Neural cell (in vitro differentiated cells): ENCODE measurements at regions not wholly inside any gene's neighbourhood (a gene's known extent, or its start where the extent isn't known, plus 50 kb on each side); places are given as distances from the start of the nearest gene placed in this dataset.

Experiments
- H2AFZ ChIP-seq: fragments of 200-600, 300-800 bp; sonication (generic), shearing (Covaris generic); 2 replicates; pipeline ENCODE4 v1.6.0; 2014; ENCODE audit warnings: low read depth, mild to moderate bottlenecking, antibody characterized with exemption, low read length, moderate library complexity
- H3F3A ChIP-seq: fragments of 200-600 bp; shearing (Covaris generic); 2 replicates; pipeline ENCODE4 v1.6.1; 2016; ENCODE audit warnings: mild to moderate bottlenecking, moderate library complexity, mixed read lengths, antibody characterized with exemption, low read length; ENCODE audit not compliant: insufficient read depth, poor library complexity, severe bottlenecking
- H3K27ac ChIP-seq: fragments of 200-600, 300-800 bp; sonication (generic), shearing (Covaris generic); 2 replicates; pipeline ENCODE4 v1.5.1; 2014; ENCODE audit warnings: mild to moderate bottlenecking, low read length, moderate library complexity
- H3K27me3 ChIP-seq: fragments of 300-800, 200-600 bp; sonication (generic), shearing (Covaris generic); 2 replicates; pipeline ENCODE4 v1.6.0; 2014; ENCODE audit warnings: mild to moderate bottlenecking, low read depth, low read length, moderate library complexity; ENCODE audit not compliant: insufficient read depth
- H3K36me3 ChIP-seq: fragments of 300-800, 200-600 bp; sonication (generic), shearing (Covaris generic); 2 replicates; pipeline ENCODE4 v1.5.1; 2014; ENCODE audit warnings: mild to moderate bottlenecking, antibody characterized with exemption, low read length, moderate library complexity; ENCODE audit not compliant: insufficient read depth
- H3K4me2 ChIP-seq: fragments of 300-800, 200-600 bp; sonication (generic), shearing (Covaris generic); 2 replicates; pipeline ENCODE4 v1.6.0; 2014; ENCODE audit warnings: mild to moderate bottlenecking, low read length
- H3K4me3 ChIP-seq: fragments of 300-800, 200-600 bp; sonication (generic), shearing (Covaris generic); 2 replicates; pipeline ENCODE4 v1.5.1; 2014; ENCODE audit warnings: mild to moderate bottlenecking, low read length, moderate library complexity
- H3K79me2 ChIP-seq: fragments of 200-600 bp; shearing (Covaris generic); replicated peaks from 2 replicates; pipeline ENCODE4 v1.6.0; 2014; ENCODE audit warnings: mild to moderate bottlenecking, low read length, moderate library complexity; ENCODE audit not compliant: insufficient read depth
- H3K9ac ChIP-seq: fragments of 300-800, 200-600 bp; sonication (generic), shearing (Covaris generic); 2 replicates; pipeline ENCODE4 v1.6.1; 2016; ENCODE audit warnings: mild to moderate bottlenecking, low read length, mixed read lengths
- H3K9me2 ChIP-seq: fragments of 200-600 bp; shearing (Covaris generic); 2 replicates; pipeline ENCODE4 v1.6.1; 2016; ENCODE audit warnings: mild to moderate bottlenecking, low read length, mixed read lengths; ENCODE audit not compliant: insufficient read depth
- H3K9me3 ChIP-seq: fragments of 200-600, 300-800 bp; sonication (generic), shearing (Covaris generic); 2 replicates; pipeline ENCODE4 v1.6.1; 2016; ENCODE audit warnings: mild to moderate bottlenecking, mixed run types, low read length, moderate library complexity, mixed read lengths
- H4K20me1 ChIP-seq: fragments of 200-600 bp; shearing (Covaris generic); 2 replicates; pipeline ENCODE4 v1.6.1; 2016; ENCODE audit warnings: mild to moderate bottlenecking, mixed run types; ENCODE audit not compliant: insufficient read depth
- EZH2 ChIP-seq: fragments of 200-600, 300-800 bp; shearing (Covaris generic), sonication (generic); IDR thresholded peaks from 2 replicates; pipeline ENCODE4 v1.6.1; 2014; ENCODE audit warnings: antibody characterized with exemption, low read length, borderline replicate concordance, mild to moderate bottlenecking; ENCODE audit not compliant: insufficient read depth, poor library complexity, severe bottlenecking
- MXI1 ChIP-seq: fragments of 450-650 bp; conservative IDR thresholded peaks from 2 replicates; pipeline ENCODE4 v1.6.1; 2014; ENCODE audit warnings: antibody characterized with exemption, mild to moderate bottlenecking; ENCODE audit not compliant: poor library complexity, severe bottlenecking
- POLR2AphosphoS5 ChIP-seq: IDR thresholded peaks from 2 replicates; pipeline ENCODE4 v1.6.1; 2012
- SMC3 ChIP-seq: fragments of 450-650 bp; conservative IDR thresholded peaks from 2 replicates; pipeline ENCODE4 v1.6.1; 2014; ENCODE audit warnings: antibody characterized with exemption, mild to moderate bottlenecking, moderate library complexity; ENCODE audit not compliant: poor library complexity
- TAF1 ChIP-seq: IDR thresholded peaks from 2 replicates; pipeline ENCODE4 v1.6.1; 2012; ENCODE audit warnings: low read depth
- TF ChIP-seq, protein P1 (sequence below): fragments of 450-650 bp; IDR thresholded peaks from 2 replicates; pipeline ENCODE4 v1.5.1; 2014; ENCODE audit warnings: antibody characterized with exemption, mild to moderate bottlenecking, moderate library complexity; ENCODE audit not compliant: poor library complexity, severe bottlenecking
- TF ChIP-seq, protein P2 (sequence below): IDR thresholded peaks from 2 replicates; pipeline ENCODE4 v1.6.1; 2012; ENCODE audit warnings: borderline replicate concordance

DNA sequence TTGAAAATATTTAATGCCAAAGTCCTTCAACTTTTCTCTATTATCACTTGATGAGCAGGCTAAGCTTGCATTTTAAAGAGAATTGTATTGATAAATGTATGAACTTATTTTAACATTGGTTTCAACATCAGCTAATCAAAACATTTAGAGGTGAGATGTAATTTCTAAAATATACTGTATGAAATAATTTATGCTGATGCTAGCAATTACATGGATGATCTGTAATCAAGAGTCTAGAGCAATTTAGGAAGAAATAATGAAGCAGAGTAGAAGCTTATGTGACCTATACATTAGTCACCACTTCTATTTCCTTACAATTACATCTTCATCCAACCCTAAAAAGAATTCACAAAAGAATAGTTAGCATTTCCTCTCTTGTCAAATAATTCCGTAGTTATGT is 226.8 kb downstream of the KLHL4 start:
- no peaks in the 10 kb centered on the region for H3K9me2 ChIP-seq
- no peak overlapping the region for H2AFZ ChIP-seq
- no peak overlapping the region for H3K27ac ChIP-seq
- no peaks in the 10 kb centered on the region for H3K27me3 ChIP-seq
- no peaks in the 10 kb centered on the region for H3F3A ChIP-seq
- no peak overlapping the region for H3K4me2 ChIP-seq
- H3K9me3 ChIP-seq, result no peaks in the 10 kb centered on the region
- no peaks in the 10 kb centered on the region for H3K36me3 ChIP-seq
- H3K79me2 ChIP-seq, result no peaks in the 10 kb centered on the region
- H3K4me3 ChIP-seq, result no peak overlapping the region
- no peaks in the 10 kb centered on the region for H4K20me1 ChIP-seq
- no peak for TF ChIP-seq MXI1
- H3K9ac ChIP-seq, result no peak overlapping the region

DNA sequence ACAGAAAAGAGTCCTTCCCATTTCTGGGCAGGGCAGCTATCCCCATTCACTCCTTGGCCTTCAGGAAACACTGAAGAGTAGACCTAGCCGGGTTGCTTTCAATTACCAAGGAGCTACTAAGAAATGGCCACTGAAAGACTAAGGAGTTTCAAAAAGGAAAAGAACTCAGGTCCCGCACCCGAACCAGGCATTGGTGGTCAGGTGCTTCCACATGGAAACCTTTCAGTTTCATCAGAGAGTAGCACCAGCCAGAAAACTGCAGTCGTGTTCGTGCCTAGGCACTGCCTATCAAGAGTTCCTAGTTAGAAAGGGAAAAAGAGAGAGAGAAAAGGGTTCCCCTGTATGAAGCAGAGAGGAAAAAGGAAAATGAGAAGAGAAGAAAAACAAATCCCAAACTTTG is 237.9 kb downstream of the KLHL4 start:
- no peak overlapping the region for H3K9ac ChIP-seq
- H3K27me3 ChIP-seq, result no peaks in the 10 kb centered on the region
- H3K4me2 ChIP-seq, result no peak overlapping the region
- TF ChIP-seq, protein P1, sequence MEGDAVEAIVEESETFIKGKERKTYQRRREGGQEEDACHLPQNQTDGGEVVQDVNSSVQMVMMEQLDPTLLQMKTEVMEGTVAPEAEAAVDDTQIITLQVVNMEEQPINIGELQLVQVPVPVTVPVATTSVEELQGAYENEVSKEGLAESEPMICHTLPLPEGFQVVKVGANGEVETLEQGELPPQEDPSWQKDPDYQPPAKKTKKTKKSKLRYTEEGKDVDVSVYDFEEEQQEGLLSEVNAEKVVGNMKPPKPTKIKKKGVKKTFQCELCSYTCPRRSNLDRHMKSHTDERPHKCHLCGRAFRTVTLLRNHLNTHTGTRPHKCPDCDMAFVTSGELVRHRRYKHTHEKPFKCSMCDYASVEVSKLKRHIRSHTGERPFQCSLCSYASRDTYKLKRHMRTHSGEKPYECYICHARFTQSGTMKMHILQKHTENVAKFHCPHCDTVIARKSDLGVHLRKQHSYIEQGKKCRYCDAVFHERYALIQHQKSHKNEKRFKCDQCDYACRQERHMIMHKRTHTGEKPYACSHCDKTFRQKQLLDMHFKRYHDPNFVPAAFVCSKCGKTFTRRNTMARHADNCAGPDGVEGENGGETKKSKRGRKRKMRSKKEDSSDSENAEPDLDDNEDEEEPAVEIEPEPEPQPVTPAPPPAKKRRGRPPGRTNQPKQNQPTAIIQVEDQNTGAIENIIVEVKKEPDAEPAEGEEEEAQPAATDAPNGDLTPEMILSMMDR, result no peak
- no peak for TF ChIP-seq POLR2AphosphoS5
- no peak for TF ChIP-seq TAF1
- TF ChIP-seq, protein P2, sequence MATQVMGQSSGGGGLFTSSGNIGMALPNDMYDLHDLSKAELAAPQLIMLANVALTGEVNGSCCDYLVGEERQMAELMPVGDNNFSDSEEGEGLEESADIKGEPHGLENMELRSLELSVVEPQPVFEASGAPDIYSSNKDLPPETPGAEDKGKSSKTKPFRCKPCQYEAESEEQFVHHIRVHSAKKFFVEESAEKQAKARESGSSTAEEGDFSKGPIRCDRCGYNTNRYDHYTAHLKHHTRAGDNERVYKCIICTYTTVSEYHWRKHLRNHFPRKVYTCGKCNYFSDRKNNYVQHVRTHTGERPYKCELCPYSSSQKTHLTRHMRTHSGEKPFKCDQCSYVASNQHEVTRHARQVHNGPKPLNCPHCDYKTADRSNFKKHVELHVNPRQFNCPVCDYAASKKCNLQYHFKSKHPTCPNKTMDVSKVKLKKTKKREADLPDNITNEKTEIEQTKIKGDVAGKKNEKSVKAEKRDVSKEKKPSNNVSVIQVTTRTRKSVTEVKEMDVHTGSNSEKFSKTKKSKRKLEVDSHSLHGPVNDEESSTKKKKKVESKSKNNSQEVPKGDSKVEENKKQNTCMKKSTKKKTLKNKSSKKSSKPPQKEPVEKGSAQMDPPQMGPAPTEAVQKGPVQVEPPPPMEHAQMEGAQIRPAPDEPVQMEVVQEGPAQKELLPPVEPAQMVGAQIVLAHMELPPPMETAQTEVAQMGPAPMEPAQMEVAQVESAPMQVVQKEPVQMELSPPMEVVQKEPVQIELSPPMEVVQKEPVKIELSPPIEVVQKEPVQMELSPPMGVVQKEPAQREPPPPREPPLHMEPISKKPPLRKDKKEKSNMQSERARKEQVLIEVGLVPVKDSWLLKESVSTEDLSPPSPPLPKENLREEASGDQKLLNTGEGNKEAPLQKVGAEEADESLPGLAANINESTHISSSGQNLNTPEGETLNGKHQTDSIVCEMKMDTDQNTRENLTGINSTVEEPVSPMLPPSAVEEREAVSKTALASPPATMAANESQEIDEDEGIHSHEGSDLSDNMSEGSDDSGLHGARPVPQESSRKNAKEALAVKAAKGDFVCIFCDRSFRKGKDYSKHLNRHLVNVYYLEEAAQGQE, result no peak
- TF ChIP-seq EZH2, result no peak
- no peak for TF ChIP-seq SMC3
- no peaks in the 10 kb centered on the region for H3F3A ChIP-seq
- H3K36me3 ChIP-seq, result no peaks in the 10 kb centered on the region
- H3K9me2 ChIP-seq, result no peaks in the 10 kb centered on the region
- no peak overlapping the region for H2AFZ ChIP-seq
- H3K27ac ChIP-seq, result no peak overlapping the region
- H4K20me1 ChIP-seq, result no peaks in the 10 kb centered on the region
- no peak overlapping the region for H3K4me3 ChIP-seq
- no peaks in the 10 kb centered on the region for H3K9me3 ChIP-seq
- no peaks in the 10 kb centered on the region for H3K79me2 ChIP-seq

DNA sequence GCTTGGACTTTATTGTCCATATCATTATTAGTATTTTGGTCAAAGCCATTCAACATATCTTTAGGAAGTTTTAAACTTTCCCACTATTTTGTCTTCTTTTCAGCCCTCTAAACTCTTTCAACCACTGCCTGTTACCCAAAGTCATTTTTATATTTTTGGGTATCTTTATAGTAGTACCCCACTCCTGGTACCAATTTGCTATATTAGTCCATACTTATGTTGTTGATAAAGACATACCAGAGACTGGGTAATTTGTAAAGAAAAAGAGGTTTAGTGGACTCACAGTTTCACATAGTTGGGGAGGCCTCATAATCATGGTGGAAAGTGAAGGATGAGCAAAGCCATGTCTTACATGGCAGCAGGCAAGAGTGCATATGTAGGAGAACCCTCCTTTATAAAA is 271.4 kb downstream of the KLHL4 start:
- Histone ChIP-seq H2AFZ (no peak overlapping the region), H3K4me3 (no peak overlapping the region), H3F3A (no peaks in the 10 kb centered on the region), H3K79me2 (no peaks in the 10 kb centered on the region), H3K9me2 (no peaks in the 10 kb centered on the region), H3K27me3 (no peaks in the 10 kb centered on the region), H3K4me2 (no peak overlapping the region), H3K9me3 (no peaks in the 10 kb centered on the region), H3K36me3 (no peaks in the 10 kb centered on the region), H4K20me1 (no peaks in the 10 kb centered on the region), H3K27ac (no peak overlapping the region), H3K9ac (no peak overlapping the region)
- TF ChIP-seq, protein P2, result no peak
